Stimulated activated CD4-positive, alpha-beta T cell treated with anti-CD3 and anti-CD28 coated beads, Interleukin-15, amount 100 ng/mL, for 1 hour (primary cell): ENCODE measurements at regions not wholly inside any gene's neighbourhood (a gene's known extent, or its start where the extent isn't known, plus 50 kb on each side); places are given as distances from the start of the nearest gene placed in this dataset.

Source experiments
- DNase-seq, 2 donors: peaks; one replicate each; pipeline ENCODE4 v3.0.0-alpha.2; 2020; ENCODE audit warnings: low read depth in 1 of 2, low spot score in 1 of 2

DNA sequence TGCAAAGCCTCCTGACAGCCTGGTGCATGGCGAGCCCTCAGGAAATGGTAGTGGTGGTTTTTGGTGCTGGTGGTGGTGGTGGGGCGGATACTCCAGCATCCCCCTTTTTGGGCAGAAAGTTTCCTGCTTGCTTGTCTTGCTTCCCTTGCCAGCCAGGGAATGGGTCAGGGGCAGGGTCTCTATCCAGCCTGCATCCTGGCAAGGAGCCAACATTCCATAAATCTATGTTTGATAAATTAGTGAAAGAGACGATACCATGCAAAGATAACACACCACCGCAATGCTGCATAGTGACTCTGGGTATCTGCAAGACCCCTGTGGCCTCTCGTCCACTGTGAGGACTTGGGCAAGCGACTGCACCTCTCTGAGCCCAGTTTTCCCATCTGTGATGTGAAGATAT is 246.2 kb downstream of the LRFN2 start:
- DNase-seq = no peak

DNA sequence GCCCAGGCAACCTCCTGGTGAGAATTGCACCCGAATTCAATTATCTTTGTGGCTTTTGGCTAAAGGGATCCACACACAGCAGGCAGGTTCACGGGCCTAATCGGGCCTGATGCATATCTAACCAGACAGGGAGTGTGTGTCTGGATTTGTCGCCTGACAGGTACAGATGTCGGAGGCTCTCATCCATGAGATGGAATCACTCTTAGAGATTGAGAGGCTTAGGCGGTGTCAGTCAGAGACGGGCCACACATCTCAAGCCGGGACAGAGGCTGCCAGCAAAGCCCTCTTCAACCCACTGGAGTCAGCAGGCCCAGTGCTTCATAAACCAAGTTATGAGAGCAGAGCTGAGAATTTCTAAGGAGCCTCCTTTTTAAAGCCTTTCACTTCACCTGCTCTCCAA is 247.0 kb downstream of the LRFN2 start:
- DNase-seq = no peak

DNA sequence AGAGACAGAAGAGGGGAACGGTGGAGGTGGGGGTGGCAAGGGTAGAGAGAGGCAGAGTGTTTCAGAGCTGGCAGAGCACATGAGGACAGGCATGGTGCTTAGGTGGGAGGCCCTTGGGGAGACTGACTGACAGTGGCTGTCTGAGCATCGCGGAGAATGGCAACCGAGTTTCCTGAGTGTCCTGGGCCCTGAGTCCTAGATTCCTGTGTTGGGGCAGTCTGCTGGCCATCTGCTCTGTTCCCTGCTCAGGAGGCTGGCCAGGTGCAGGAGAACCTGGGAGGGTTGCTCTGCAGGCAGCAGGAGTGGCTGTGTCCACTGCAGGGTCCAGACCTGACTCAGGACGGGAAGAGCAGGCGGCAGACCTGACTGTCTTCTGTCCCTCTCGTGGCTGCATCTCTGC is 248.9 kb downstream of the LRFN2 start:
- no peak for DNase-seq

DNA sequence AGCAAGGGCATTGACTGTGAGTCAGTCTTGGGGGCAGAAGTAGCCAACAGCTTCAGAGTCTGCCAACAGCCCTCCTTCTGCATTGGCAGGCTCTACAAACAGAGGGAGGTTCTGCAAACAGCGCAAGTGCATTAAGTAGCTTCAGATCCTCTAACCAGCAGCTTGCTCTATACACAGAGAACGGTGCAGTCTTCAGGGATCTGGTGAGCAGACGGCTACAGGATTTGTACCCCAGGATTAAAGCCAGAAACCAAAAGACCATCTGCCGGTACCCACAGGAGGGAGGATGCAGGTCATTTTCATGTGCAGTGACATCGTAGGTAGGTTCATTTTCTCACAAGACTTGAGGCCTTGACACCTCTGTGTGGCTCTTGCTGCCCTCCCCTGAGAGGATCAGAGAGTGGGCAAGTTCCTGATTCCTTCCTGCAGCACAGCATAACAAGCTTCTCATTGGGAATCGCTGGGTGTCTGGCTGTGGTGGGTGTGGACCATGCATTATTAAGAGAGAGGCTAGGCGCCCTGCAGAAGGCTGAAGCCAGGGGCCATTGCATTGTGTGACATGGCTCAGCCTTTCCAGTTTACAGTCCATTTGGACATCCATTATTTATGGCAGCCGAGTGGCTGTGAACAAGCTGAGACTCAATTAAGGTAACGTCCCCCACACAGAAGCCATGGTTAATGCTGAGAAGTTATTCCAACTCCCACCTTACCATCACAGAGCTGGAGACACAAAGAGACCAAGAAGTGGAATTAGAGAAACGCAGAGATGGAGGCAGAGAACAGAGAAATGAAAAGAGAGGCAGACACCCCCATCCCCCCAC is 250.0 kb downstream of the LRFN2 start:
- no peak for DNase-seq

DNA sequence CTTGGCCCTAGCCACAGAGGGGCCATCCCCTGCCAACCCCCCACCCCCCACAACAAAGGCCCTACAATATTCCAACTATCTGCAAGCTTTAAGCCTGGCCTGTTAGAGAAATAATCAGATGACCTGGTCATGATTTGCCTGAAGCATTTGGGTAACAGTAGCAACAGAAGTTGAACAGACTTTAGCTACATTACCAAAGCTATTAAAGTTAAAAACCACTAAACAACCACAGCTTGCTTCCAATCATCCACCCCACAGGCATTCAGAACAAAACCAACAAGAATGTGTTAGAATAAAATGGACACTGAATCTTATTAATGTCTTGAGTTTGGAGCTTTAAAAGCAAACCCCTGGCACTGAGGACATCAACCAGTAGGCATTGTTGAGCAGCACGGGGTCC is 250.9 kb downstream of the LRFN2 start:
- no peak for DNase-seq

DNA sequence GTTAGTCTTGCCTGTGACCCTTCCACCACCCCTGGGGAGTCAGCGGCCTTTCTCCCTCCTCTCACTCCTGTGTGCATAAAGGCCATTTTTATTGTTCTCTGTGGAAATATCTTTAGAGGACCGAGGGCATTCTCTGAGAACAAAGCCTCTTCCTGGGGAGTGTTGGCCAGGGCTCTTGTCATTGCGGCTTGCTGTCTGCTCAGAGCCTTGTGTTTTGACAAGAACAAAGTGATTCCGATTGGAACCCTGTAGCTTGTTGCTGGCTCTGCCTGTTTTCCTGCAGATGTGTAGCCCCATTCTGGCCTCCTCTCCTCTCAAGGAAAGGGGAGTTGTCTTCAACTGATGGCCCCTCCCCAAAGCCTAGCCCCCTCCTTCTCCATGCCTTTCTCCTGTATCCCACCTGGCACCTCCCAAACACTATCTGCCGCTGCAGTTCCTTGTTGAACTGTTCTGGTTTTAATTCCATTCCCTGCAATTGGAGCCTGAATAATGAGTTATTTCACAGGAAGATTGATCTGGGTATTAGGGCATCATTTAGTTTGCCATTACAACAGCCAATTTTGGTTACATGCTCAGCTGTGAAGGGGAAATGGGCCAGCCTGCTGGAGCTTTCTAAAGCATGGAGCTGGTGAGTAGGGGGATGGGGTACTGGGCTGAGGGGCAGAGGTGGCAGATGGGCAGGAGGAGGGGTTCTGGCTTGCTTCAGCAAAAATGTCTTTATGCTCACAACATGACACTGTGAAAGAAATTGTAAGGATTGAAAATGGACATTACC is 252.5 kb downstream of the LRFN2 start:
- no peak for DNase-seq

DNA sequence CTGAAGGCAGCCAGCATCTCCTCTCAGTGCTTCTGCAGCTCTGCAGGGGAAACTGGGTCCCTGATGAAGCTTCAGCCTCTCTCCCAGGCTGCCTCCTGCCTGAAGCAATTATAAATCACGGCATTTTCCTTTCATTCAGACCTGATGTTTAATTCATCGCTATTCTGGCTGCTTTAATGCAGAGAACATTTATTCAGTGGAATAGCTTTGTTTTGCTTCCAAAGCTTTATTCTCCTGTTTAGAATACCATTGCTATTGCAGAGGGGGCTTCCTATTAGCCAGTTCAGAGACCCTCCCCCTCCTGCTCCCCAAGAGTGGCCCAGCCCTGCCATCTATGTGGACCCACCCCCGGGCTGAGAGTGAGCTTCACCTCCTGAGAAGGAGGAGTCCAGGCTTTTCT is 255.6 kb downstream of the LRFN2 start:
- DNase-seq = no peak

DNA sequence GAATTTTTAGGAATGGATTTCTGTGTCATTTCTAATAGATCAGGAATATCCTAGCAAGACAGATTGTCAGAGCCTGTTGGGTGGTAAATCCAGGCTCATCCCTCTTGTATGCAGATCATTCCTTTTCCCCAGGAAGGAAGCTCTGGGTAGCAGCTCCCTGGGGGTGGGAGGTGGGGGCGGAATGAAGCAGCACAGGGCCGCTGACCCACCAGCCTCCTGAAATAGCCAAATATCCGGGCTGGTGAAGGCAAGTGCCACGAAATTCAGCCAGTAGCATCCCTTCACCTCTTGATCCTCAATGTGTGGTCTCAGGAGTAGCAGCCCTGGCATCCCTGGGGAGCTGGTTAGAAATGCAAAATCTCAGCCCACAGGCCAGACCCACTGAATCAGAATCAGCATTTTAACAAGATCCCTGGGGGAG is 256.9 kb downstream of the LRFN2 start:
- DNase-seq = no peak

DNA sequence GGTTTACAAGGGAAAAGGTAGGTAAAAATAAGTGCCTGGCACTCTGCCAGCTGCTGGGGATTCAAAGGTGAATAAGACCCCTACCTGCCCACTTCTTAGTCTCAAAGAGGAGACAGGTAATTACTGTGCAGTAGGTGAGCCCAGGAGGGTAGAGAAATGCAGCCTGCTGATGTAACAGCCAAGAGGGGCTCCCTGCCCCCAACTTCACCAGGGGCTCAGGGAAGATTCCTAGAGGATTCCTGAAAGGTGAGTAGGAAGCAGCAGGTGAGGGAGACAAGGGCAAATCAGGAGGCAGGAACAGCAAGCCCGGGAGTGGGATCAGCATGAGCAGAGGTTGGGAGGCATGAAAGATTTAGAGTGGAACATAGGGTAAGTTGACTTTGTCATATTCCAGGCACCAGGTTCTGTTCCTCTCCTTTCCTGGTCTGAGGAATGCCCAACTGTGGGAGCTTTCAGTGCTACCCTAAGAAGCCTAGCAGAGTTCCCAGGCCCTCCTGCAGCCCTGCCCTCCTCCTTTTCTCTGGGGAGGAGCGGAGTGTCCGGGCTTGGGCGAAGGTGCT is 258.1 kb downstream of the LRFN2 start:
- DNase-seq = no peak

DNA sequence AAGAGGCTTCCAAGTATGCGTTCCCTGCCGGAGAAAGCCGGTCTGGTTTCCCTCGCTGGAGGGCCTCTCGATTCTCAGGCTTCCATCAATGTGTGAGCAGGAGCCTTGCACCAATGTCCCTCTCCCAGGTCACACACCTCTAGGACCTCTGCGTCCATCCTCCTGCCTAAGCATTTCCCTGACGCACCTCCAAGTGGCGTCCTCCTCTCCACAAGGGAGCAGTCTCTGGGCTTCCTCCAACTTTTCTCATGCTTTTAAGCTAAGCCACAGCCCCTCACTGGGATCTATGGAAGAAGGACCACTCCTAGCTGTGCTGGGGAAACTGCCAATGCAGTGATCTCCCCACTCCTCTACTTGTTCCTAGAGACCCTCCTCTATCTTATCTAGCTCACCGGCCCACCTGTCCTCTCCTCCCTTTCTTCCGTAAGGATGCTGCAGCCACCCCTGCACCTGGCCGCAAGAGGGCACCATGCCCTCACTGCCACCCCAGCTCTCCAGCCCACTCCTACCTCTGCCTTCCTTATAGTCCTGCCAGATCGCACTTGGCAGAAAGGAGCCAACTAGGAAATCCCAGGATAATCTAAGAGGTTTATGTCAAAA is 258.7 kb downstream of the LRFN2 start:
- peak in 1 of 2 donors; percentile 13 for DNase-seq

DNA sequence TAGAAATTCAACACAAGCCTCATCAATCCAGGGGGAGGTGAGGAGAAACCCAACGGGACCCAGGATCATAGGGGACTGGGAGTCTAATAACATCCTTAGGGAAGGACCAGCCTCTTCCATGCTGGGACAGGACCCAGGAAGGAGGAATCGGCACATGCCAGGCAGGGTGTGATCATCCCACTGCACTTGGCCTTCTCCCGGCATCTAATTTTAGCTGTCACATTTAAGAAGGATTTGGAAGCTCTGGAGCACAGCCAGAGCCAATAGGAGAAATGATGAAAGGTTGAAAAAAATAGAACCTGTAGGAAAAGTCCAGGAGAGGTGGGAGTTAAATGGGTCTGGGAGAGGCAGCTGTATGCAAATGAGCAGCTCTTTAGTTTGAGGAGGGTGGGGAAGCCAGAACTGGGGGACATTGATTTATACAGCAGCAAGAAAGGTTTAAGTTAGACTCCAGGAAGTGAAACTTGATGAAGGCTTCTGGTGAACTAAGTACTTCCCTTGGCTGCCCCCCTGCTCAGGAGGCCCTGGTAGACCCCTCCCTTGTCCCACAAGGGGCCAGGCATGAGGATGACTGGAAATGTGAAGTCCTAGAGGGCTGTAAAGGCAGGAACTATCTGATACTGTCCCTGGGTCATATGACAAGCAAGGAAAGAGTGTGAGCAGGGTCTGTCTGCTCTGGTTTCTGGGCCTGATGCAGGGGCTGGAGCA is 260.3 kb downstream of the LRFN2 start:
- no peak for DNase-seq

DNA sequence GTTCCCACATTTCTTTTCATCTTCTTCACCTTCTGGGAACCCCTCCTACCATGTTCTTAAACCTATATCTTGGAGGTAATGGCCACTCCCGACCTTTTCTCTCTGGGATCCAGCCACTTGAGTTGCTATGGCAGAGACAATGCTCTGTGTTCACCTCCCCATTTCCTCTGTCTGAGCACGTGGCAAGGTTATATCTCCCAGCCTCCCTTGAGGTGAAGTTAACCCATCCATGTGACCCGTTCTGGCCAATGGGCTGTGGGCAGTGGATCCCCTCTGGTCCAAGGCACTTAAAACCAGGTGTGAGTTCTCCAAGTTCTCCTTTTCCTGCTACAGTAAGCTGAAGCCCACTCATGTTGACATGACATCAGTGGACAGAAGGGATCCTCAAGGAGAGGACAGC is 261.4 kb downstream of the LRFN2 start:
- DNase-seq = no peak

DNA sequence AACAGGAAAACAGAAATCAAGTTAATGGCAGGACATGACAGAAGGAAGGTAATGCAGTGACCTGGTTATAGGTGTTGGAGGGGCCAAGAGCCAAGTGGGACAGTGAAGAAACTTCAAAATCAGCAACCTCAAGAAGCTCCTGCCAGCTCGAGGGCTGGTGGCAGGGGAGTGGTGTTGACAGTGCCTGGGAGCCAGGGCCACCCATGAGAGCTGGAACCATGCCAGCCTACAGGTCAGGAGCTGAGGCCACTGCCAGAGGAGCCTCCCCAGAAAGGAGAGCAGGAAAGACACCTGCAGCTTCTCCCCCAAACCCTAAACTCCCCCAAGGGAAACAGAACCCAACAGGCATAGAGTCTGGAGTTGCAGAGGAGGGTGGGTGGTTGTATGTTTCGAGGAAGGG is 262.1 kb downstream of the LRFN2 start:
- no peak for DNase-seq

DNA sequence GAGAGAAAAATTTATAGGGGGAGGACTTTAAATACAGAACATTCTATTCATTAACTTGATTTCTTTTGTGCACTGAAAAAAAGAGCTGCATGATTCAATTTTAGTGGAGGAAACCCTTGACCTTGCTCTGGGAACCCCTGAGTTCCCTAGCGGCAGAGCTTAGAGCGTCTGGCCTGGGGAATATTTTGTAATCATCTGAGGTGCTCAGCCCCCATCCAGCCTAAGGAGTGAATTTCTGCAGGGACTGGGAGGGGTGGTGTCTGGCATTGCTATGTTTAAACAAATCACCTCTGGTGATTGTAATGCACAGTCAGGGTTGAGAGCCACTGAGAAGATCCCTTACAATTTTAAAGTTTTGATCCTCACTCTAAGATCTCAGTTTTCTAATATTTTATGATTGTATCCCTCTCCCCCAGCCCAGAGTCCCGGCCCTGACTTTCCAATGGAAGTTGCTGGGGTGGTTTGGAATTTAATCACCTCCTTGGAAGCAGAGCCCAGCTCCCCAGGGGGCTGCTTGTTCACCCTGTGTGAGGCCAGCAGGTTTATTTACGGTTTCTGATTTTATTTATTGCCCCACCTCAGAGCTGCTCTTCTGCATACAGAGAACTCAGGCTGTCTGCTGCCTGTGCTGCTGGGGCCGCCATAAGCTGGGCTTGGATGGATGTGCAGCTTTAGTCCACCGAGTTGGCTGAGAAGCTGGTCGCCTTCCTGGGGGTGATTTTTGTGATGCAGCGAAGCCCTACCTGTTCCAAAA is 263.1 kb downstream of the LRFN2 start:
- no peak for DNase-seq

DNA sequence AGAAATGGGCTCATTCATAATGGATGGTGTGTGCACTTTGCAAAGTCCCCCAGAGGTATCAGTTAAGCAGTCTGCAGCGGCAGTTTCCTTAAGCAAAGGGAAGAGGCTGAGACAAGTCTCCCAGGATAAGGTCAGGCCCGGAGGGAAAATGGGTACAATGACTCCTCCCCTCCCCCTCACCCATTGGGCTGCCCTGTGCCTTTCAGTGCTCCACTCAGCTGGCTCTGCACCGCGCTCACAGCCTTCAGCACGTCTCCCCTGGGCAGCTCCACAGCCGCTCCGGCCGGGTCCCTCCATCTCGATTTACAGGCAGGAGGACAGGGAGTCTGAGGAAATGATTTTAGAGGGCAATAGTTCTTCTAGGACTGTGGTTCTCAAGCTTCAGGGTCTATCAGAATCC is 264.8 kb downstream of the LRFN2 start:
- no peak for DNase-seq

DNA sequence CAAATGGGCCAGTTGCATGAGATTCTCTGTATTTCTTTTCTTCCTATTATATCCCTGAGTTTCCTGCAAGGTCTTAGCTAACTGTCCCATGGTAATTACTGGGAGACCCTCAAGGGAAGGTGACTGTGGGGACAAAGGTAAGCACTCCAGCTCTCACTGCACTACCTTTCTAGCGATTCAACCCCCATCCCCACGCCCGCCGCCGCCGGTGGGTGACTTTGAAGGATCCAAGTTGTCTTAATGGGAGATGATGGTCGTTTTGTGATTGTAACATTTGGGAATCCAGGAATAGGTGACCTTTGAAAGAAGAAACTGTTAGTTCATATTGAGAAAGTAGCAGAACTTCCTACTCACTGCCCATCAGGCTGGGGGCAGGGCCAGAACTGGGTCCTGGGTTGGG is 265.5 kb downstream of the LRFN2 start:
- DNase-seq = no peak

DNA sequence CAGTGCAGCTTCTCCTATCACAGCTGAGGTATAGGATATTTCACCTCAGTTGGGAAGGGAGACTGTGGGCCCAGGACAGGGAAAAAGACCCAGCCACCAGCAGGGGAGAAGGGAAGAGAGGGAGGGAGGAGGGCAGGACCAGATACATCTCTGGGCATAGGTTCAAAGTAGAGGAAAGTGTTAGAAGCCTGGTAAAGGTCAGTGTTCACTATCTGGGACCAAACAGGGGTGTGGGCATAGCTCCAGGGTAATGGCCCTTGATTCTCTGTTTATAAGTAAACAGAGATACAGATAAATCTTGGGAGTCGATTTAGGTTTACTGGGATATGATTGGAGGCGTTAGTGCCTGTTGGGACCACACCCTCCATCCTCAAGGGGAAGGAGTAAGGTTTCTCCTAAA is 266.2 kb downstream of the LRFN2 start:
- no peak for DNase-seq

DNA sequence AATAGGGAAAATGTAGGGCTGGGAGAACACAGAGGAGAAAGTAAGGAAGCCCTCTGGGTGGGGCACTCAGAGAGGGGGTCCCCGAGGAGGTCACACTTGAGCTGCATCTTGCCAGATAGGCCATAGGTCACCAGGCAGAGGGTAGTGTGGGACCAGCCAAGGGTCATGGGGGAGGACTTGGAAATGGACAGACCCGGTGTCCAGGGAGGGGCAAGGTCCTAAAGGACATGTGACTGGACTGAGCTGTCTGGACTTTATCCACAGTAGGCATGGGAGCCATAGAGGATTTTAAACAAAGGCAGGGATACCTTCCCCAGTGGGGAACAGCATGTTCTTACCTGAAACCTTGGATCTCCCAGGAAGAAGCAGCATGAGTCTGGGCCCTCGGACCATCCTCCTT is 266.7 kb downstream of the LRFN2 start:
- no peak for DNase-seq

DNA sequence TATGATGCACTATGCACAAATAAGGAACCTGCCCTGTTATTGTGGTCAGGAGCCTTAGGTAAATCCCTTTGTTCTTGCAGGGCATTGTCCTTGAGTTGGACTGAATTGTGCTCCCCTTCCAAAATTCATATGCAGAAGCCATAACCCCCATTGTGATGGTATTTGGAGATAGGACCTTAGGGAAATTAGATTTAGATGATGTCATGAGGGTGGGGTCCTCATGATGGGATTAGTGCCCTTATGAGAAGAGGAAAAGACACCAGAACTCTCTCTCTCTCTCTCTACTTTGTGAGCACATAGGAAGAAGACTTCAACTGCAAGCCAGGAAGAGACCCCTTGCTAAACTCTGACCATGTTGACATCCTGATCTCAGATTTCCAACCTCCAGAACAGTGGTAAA is 268.0 kb downstream of the LRFN2 start:
- no peak for DNase-seq

DNA sequence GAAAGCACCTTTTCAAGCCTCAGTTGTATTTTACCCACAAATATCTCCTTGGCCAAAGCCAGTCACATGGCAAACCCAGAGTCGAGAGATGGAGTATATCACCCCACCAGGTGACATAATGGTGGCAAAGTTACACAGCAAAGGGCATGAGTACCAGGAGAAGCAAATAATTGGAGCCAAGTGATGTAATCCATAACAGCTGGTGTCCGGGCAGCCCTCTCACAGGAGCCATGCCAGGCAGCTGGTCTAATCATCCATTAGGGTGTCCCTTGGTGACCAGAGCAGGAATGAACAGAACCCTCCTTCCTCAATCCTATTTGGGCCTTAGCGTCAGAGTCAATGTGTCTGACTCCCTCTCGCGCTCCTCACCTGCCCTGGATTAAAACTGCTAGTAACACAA is 272.1 kb downstream of the LRFN2 start:
- no peak for DNase-seq

DNA sequence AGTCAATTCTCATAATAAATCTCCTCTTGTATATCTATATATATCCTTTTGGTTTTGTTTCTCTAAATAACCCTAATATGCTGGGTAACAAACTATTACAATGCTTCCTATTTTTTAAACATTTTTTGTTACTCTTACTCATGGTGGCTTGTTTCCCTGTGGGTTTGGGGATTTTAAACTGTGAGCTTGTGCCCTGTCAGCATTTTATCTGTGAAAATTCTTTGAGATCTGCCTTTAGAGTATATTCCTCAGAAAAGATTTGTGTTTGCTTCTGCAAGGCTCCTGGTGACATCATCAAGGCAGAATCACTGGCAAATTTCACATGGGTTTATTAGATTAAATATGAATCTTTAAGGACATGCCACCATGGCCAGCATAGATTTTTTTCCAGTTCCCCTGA is 273.6 kb downstream of the LRFN2 start:
- no peak for DNase-seq
